GM04503 (cell line): ENCODE measurements at regions not wholly inside any gene's neighbourhood (a gene's known extent, or its start where the extent isn't known, plus 50 kb on each side); places are given as distances from the start of the nearest gene placed in this dataset.

Experiments
- DNase-seq: peaks from one replicate; pipeline ENCODE4 v3.0.0-alpha.2; 2012; ENCODE audit warnings: low read depth

GRCh38 chr13:70893832-70894231, 785.6 kb upstream of the KLHL1 start:
- no peak for DNase-seq

GRCh38 chr13:70890289-70890688, 782.0 kb upstream of the KLHL1 start:
- no peak for DNase-seq

GRCh38 chr13:70889163-70889562, 780.9 kb upstream of the KLHL1 start:
- no peak for DNase-seq

- DNase-seq = no peak
Measured at GRCh38 chr13:70884196-70884595, 775.9 kb upstream of the KLHL1 start.

- no peak for DNase-seq
Measured at GRCh38 chr13:70874636-70875035, 766.4 kb upstream of the KLHL1 start.

- DNase-seq = no peak
Measured at GRCh38 chr13:70864731-70865130, 756.5 kb upstream of the KLHL1 start.

GRCh38 chr13:70856711-70857110, 748.5 kb upstream of the KLHL1 start:
- DNase-seq = no peak

GRCh38 chr13:70856025-70856424, 747.8 kb upstream of the KLHL1 start:
- no peak for DNase-seq

- DNase-seq = no peak
Measured at GRCh38 chr13:70849222-70849621, 741.0 kb upstream of the KLHL1 start.

- no peak for DNase-seq
Measured at GRCh38 chr13:70844391-70845108, 736.3 kb upstream of the KLHL1 start.

GRCh38 chr13:70842062-70842644, 733.9 kb upstream of the KLHL1 start:
- DNase-seq = no peak

GRCh38 chr13:70841240-70842061, 733.2 kb upstream of the KLHL1 start:
- no peak for DNase-seq

- DNase-seq = no peak
Measured at GRCh38 chr13:70835371-70835770, 727.1 kb upstream of the KLHL1 start.

GRCh38 chr13:70829748-70830147, 721.5 kb upstream of the KLHL1 start:
- no peak for DNase-seq

GRCh38 chr13:70817576-70817975, 709.3 kb upstream of the KLHL1 start:
- no peak for DNase-seq

- no peak for DNase-seq
Measured at GRCh38 chr13:70816853-70817252, 708.6 kb upstream of the KLHL1 start.

GRCh38 chr13:70814684-70815083, 706.4 kb upstream of the KLHL1 start:
- DNase-seq = no peak

- no peak for DNase-seq
Measured at GRCh38 chr13:70812481-70812880, 704.2 kb upstream of the KLHL1 start.

- no peak for DNase-seq
Measured at GRCh38 chr13:70809588-70809987, 701.3 kb upstream of the KLHL1 start.

- DNase-seq = no peak
Measured at GRCh38 chr13:70798385-70798784, 690.1 kb upstream of the KLHL1 start.

GRCh38 chr13:70795484-70795883, 687.2 kb upstream of the KLHL1 start:
- DNase-seq = no peak

- DNase-seq = no peak
Measured at GRCh38 chr13:70792121-70792520, 683.9 kb upstream of the KLHL1 start.

- no peak for DNase-seq
Measured at GRCh38 chr13:70789751-70790150, 681.5 kb upstream of the KLHL1 start.
